Endothelial cell of umbilical vein (primary cell): ENCODE measurements at regions not wholly inside any gene's neighbourhood (a gene's known extent, or its start where the extent isn't known, plus 50 kb on each side); places are given as distances from the start of the nearest gene placed in this dataset.

Experiments
- BruUV-seq: library from RNA; stranded (reverse); fragments of 400-500 nt; replicated peaks from 2 replicates; lab custom pipeline; 2021; lab: Mats Ljungman, UMichigan
- CTCF ChIA-PET: fragments of 300-600, 350-600 bp; sonication (Branson Sonifier 250); formaldehyde crosslinking; loops from one replicate; lab custom pipeline; 2021; ENCODE audit warnings: antibody characterized with exemption, inconsistent platforms; lab: Charles Lee
- POLR2A ChIA-PET: fragments of 300-600, 350-600 bp; sonication (Branson Sonifier 250); formaldehyde crosslinking; loops from one replicate; lab custom pipeline; 2021; ENCODE audit warnings: antibody characterized with exemption, inconsistent platforms; lab: Charles Lee
- DNase-seq: peaks from one replicate; pipeline ENCODE4 v3.0.0-alpha.2; 2011; ENCODE audit warnings: low read depth, low spot score
- FAIRE-seq: peaks from 2 replicates; lab custom pipeline; 2011; peaks lifted over from hg19 to GRCh38; lab: Jason Lieb, UNC
- H2AFZ ChIP-seq: 2 replicates; pipeline ENCODE4 v1.6.0; 2012; ENCODE audit warnings: low read depth, low read length, control low read depth, inconsistent platforms
- H3K27ac ChIP-seq: 2 replicates; pipeline ENCODE4 v1.5.1; 2011; ENCODE audit warnings: low read depth, mild to moderate bottlenecking, control low read depth, low read length, moderate library complexity; ENCODE audit not compliant: insufficient read depth
- H3K27me3 ChIP-seq, 2 experiments: 2 replicates each; pipeline versions ENCODE4 v1.6.0 to v1.6.1; 2011; ENCODE audit warnings: low read length in 2 of 2, mixed read lengths in 1 of 2; ENCODE audit not compliant: control insufficient read depth in 2 of 2, insufficient read depth in 2 of 2
- H3K36me3 ChIP-seq, 2 experiments: 2 replicates in 1 of 2; 3 replicates in 1 of 2; pipeline ENCODE4 v1.5.1; 2011; ENCODE audit warnings: low read length in 2 of 2, mild to moderate bottlenecking in 1 of 2, moderate library complexity in 1 of 2; ENCODE audit not compliant: control insufficient read depth in 2 of 2, insufficient read depth in 2 of 2; ENCODE audit errors: extremely low read depth in 1 of 2
- H3K4me1 ChIP-seq: 3 replicates; pipeline ENCODE4 v1.5.1; 2011; ENCODE audit warnings: mild to moderate bottlenecking, low read length; ENCODE audit not compliant: control insufficient read depth, insufficient read depth; ENCODE audit errors: extremely low read depth
- H3K4me2 ChIP-seq: 2 replicates; pipeline ENCODE4 v1.6.1; 2011; ENCODE audit warnings: low read length, control low read depth, mixed read lengths; ENCODE audit not compliant: insufficient read depth
- H3K4me3 ChIP-seq, 3 experiments: fragments of 200-600 bp in 1 of 3; sonication (generic), shearing (Covaris generic) in 1 of 3; replicated peaks in 1 of 3; 2 replicates each; pipeline ENCODE4 v1.5.1; 2011 to 2016; ENCODE audit warnings: control low read depth in 3 of 3, low read length in 3 of 3, mild to moderate bottlenecking in 2 of 3, inconsistent platforms in 1 of 3, low read depth in 1 of 3, moderate library complexity in 1 of 3; ENCODE audit not compliant: insufficient read depth in 1 of 3
- H3K79me2 ChIP-seq: 2 replicates; pipeline ENCODE4 v1.6.0; 2012; ENCODE audit warnings: low read length, inconsistent platforms; ENCODE audit not compliant: control insufficient read depth, insufficient read depth
- H3K9ac ChIP-seq: replicated peaks from 2 replicates; pipeline ENCODE3; 2011; ENCODE audit warnings: low read length, control low read depth; ENCODE audit not compliant: insufficient read depth; ENCODE audit errors: extremely low read depth
- H3K9me1 ChIP-seq: replicated peaks from 3 replicates; pipeline ENCODE4 v1.6.0; 2011; ENCODE audit warnings: mild to moderate bottlenecking, low read length; ENCODE audit not compliant: control insufficient read depth, insufficient read depth; ENCODE audit errors: extremely low read depth
- H3K9me3 ChIP-seq: replicated peaks from 2 replicates; pipeline ENCODE4 v1.5.1; 2012; ENCODE audit warnings: low read length, inconsistent platforms; ENCODE audit not compliant: control insufficient read depth, insufficient read depth
- H4K20me1 ChIP-seq: replicated peaks from 2 replicates; pipeline ENCODE3; 2011; ENCODE audit warnings: mild to moderate bottlenecking, low read length; ENCODE audit not compliant: control insufficient read depth, insufficient read depth; ENCODE audit errors: extremely low read depth
- FOS ChIP-seq: IDR thresholded peaks from 2 replicates; pipeline ENCODE4 v1.6.1; 2011; ENCODE audit warnings: mild to moderate bottlenecking, low read length, moderate library complexity, borderline replicate concordance; ENCODE audit not compliant: insufficient read depth
- JUN ChIP-seq: IDR thresholded peaks from 2 replicates; pipeline ENCODE4 v1.6.1; 2011; ENCODE audit warnings: borderline replicate concordance, low read depth; ENCODE audit not compliant: insufficient read length, insufficient read depth
- POLR2A ChIP-seq: IDR thresholded peaks from 2 replicates; pipeline ENCODE4 v1.6.1; 2012; ENCODE audit warnings: low read depth, mild to moderate bottlenecking, control low read depth, low read length
- POLR2AphosphoS5 ChIP-seq: IDR thresholded peaks from 2 replicates; pipeline ENCODE4 v1.6.1; 2012; ENCODE audit warnings: low read depth, mild to moderate bottlenecking, control low read depth, low read length, moderate library complexity; ENCODE audit not compliant: insufficient read depth
- dilution Hi-C: fragments of 300-500 bp; cut with MboI; formaldehyde crosslinking; loops from one replicate; pipeline ENCODE4 v1.15.0; 2019; ENCODE audit warnings: low sequenced_read_pairs; ENCODE audit not compliant: extremely low pct_ligation_motif_present
- intact Hi-C: fragments of 100-400 bp; cut with micrococcal nuclease; formaldehyde crosslinking; loops from one replicate; pipeline ENCODE4 v1.10.0; 2022
- TF ChIP-seq, protein P1 (sequence below), 2 donors: IDR thresholded peaks; 1 replicate in 1 of 2; 2 replicates in 1 of 2; pipeline ENCODE4 v1.5.1; 2011; ENCODE audit warnings: low read length in 2 of 2, mild to moderate bottlenecking in 2 of 2, moderate library complexity in 2 of 2, control low read depth in 1 of 2, inconsistent platforms in 1 of 2, low read depth in 1 of 2; ENCODE audit not compliant: insufficient read depth in 1 of 2; ENCODE audit errors: extremely low read depth in 1 of 2
- TF ChIP-seq, protein P2 (sequence below): IDR thresholded peaks from 2 replicates; pipeline ENCODE4 v1.6.1; 2011; ENCODE audit not compliant: insufficient read depth, insufficient read length

DNA sequence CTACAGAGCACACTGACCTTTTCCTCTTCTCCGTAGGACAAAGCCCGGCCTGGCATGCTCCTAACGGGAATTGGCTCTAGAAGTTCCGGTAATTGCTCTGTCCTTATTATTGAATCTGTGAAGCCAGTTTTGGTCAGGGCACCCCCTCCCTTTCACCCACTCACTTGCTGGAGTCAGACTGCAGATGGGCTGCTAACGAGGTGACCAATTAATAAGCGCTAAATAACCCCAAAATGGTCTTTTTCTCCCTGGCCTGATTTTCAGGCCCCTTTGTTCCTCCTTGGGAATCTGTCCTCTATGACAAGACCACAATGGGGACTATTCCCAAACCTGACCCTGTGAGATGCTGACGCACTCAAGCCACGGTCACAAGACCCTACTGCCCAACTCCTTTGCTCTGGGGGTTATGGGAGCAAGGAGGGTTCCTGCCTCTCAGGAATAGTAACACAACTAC lies 610.0 kb upstream of the CADM1 start:
- TF ChIP-seq FOS: no peak
- TF ChIP-seq POLR2A: no peak
- no peak for TF ChIP-seq POLR2AphosphoS5
- TF ChIP-seq JUN: no peak
- no peak overlapping the region for H3K27ac ChIP-seq
- no peaks in the 10 kb centered on the region for H3K4me1 ChIP-seq
- H3K27me3 ChIP-seq: no peaks in the 10 kb centered on the region
- no peak overlapping the region for H3K4me3 ChIP-seq
- no peaks in the 10 kb centered on the region for H3K36me3 ChIP-seq
- H3K4me2 ChIP-seq: no peak overlapping the region
- POLR2A ChIA-PET: no interaction called here
- dilution Hi-C loops (no loop called here), intact Hi-C loops (no loop called here)
- no peaks in the 10 kb centered on the region for H3K9me1 ChIP-seq
- no peaks in the 10 kb centered on the region for H4K20me1 ChIP-seq
- H3K79me2 ChIP-seq: no peaks in the 10 kb centered on the region
- H3K9ac ChIP-seq: no peak overlapping the region
- no peaks in the 10 kb centered on the region for H3K9me3 ChIP-seq
- DNase-seq (no peak), FAIRE-seq (no peak)
- H2AFZ ChIP-seq: no peak overlapping the region
- CTCF ChIA-PET: no interaction called here
- BruUV-seq: no TSS peak

DNA sequence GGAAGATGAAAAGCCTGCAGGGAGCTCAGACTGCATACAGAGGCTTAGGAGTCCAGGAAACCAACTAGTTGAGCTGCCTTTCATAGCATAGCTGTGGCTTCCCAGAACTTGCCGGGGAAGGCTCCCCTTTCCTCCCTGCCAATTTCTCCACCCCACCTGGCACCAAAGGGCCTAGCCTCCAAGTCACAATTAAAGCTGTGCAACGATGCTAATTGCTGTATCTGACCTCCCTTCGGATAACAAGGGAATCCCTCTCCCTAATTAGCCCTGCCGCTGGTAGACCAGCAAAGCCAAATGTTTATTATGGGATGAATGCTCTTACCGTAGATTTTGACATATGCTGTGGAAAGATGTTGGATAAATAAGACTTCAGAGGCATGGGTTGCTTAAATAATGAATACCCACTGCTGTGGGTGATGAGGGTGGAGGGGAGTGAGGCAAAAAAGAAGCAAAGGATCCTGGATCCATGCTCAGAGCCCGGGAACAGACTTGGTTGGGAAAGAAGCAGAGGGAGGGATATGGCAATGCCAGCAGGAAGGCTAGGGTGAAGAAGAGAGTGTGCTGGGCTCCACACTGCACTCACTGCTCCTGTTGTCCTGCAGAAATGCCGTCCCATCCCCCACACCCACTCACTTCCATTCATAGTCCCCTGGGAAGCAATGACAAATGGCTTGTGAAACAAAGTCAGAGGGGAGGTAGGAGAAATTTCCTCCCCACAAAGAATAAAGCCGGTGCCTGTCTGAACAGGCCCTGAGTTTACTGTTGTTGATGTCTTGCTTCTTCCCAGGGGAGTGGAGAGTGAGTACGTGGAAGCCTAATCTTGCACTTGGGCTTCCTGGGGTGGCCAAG lies 608.1 kb upstream of the CADM1 start:
- ChIA-PET CTCF (no interaction called here), POLR2A (no interaction called here)
- dilution Hi-C loops (no loop called here), intact Hi-C loops (no loop called here)
- Histone ChIP-seq H3K9ac (no peak overlapping the region), H3K36me3 (no peaks in the 10 kb centered on the region), H4K20me1 (no peaks in the 10 kb centered on the region), H3K4me1 (no peaks in the 10 kb centered on the region), H3K27me3 (no peaks in the 10 kb centered on the region), H3K4me2 (no peak overlapping the region), H3K27ac (no peak overlapping the region), H2AFZ (no peak overlapping the region), H3K9me1 (no peaks in the 10 kb centered on the region), H3K9me3 (no peaks in the 10 kb centered on the region), H3K79me2 (no peaks in the 10 kb centered on the region), H3K4me3 (no peak overlapping the region)
- BruUV-seq: no TSS peak
- DNase-seq (no peak), FAIRE-seq (no peak)
- TF ChIP-seq, protein P1, sequence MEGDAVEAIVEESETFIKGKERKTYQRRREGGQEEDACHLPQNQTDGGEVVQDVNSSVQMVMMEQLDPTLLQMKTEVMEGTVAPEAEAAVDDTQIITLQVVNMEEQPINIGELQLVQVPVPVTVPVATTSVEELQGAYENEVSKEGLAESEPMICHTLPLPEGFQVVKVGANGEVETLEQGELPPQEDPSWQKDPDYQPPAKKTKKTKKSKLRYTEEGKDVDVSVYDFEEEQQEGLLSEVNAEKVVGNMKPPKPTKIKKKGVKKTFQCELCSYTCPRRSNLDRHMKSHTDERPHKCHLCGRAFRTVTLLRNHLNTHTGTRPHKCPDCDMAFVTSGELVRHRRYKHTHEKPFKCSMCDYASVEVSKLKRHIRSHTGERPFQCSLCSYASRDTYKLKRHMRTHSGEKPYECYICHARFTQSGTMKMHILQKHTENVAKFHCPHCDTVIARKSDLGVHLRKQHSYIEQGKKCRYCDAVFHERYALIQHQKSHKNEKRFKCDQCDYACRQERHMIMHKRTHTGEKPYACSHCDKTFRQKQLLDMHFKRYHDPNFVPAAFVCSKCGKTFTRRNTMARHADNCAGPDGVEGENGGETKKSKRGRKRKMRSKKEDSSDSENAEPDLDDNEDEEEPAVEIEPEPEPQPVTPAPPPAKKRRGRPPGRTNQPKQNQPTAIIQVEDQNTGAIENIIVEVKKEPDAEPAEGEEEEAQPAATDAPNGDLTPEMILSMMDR (IDR thresholded peaks at IDR 0.05; ENCODE audit: extremely low read depth in 1 of 2, insufficient read depth in 1 of 2, low read depth in 1 of 2, low read length in 2 of 2): no peak
- no peak for TF ChIP-seq FOS
- TF ChIP-seq, protein P2, sequence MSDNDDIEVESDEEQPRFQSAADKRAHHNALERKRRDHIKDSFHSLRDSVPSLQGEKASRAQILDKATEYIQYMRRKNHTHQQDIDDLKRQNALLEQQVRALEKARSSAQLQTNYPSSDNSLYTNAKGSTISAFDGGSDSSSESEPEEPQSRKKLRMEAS: no peak
